ENCODE measurements at regions not wholly inside any gene's neighbourhood (a gene's known extent, or its start where the extent isn't known, plus 50 kb on each side); places are given as distances from the start of the nearest gene placed in this dataset.

- no peak for ATAC-seq (ENCODE audit: insufficient number of reproducible peaks, low FRiP score, low read depth)
- H3K27ac ChIP-seq = no peak overlapping the region
- no peak overlapping the region for H3K4me3 ChIP-seq
These were observed 694.1 kb downstream of the ARHGAP15 start for GRCh38 chr2:143823296-143823695.

GRCh38 chr2:143822736-143823135 is 693.5 kb downstream of the ARHGAP15 start:
- DNase-seq (ENCODE audit: low spot score) = no peak
- H3K27ac ChIP-seq = no peak overlapping the region
- no peak for TF ChIP-seq CTCF (IDR thresholded peaks at IDR 0.05)
- no peaks in the 10 kb centered on the region for H3K27me3 ChIP-seq (replicated peaks; ENCODE audit: insufficient read depth)
- H3K9me3 ChIP-seq = no peaks in the 10 kb centered on the region
- no peaks in the 10 kb centered on the region for H3K4me1 ChIP-seq (ENCODE audit: control insufficient read depth in 1 of 2, low read depth in 2 of 2)
- ATAC-seq (ENCODE audit: insufficient number of reproducible peaks, low FRiP score, low read depth) = no peak
- H3K4me3 ChIP-seq = no peak overlapping the region
- no peaks in the 10 kb centered on the region for H3K36me3 ChIP-seq

More at GRCh38 chr2:143823296-143823695, 694.1 kb downstream of the ARHGAP15 start:
- DNase-seq (ENCODE audit: low spot score) = no peak
- TF ChIP-seq CTCF (IDR thresholded peaks at IDR 0.05) = no peak
- H3K9me3 ChIP-seq = no peaks in the 10 kb centered on the region
- no peaks in the 10 kb centered on the region for H3K4me1 ChIP-seq (ENCODE audit: control insufficient read depth in 1 of 2, low read depth in 2 of 2)
- no peaks in the 10 kb centered on the region for H3K27me3 ChIP-seq (replicated peaks; ENCODE audit: insufficient read depth)
- no peaks in the 10 kb centered on the region for H3K36me3 ChIP-seq

GRCh38 chr2:143819764-143820163 is 690.5 kb downstream of the ARHGAP15 start:
- no peak for TF ChIP-seq CTCF (IDR thresholded peaks at IDR 0.05)
- no peaks in the 10 kb centered on the region for H3K36me3 ChIP-seq
- H3K9me3 ChIP-seq = no peaks in the 10 kb centered on the region
- H3K4me3 ChIP-seq = no peak overlapping the region
- H3K27ac ChIP-seq = no peak overlapping the region
- H3K4me1 ChIP-seq (ENCODE audit: control insufficient read depth in 1 of 2, low read depth in 2 of 2) = no peaks in the 10 kb centered on the region
- DNase-seq (ENCODE audit: low spot score) = no peak
- no peaks in the 10 kb centered on the region for H3K27me3 ChIP-seq (replicated peaks; ENCODE audit: insufficient read depth)
- no peak for ATAC-seq (ENCODE audit: insufficient number of reproducible peaks, low FRiP score, low read depth)

GRCh38 chr2:143819190-143819735 is 690.0 kb downstream of the ARHGAP15 start:
- Histone ChIP-seq H3K4me1 (ENCODE audit: control insufficient read depth in 1 of 2, low read depth in 2 of 2) (no peaks in the 10 kb centered on the region), H3K27me3 (replicated peaks; ENCODE audit: insufficient read depth) (no peaks in the 10 kb centered on the region), H3K4me3 (no peak overlapping the region), H3K27ac (no peak overlapping the region), H3K9me3 (no peaks in the 10 kb centered on the region), H3K36me3 (no peaks in the 10 kb centered on the region)
- ATAC-seq (ENCODE audit: insufficient number of reproducible peaks, low FRiP score, low read depth) (no peak), DNase-seq (ENCODE audit: low spot score) (no peak)
- TF ChIP-seq CTCF (IDR thresholded peaks at IDR 0.05) = no peak

Measured in thoracic aorta (tissue), 2 donors.